ENCODE measurements at regions not wholly inside any gene's neighbourhood (a gene's known extent, or its start where the extent isn't known, plus 50 kb on each side); places are given as distances from the start of the nearest gene placed in this dataset.

GRCh38 chr1:191366686-191367085 is 791.6 kb upstream of the RGS18 start:
- peaks cover 22% of the 10 kb centered on the region for H3K4me1 Mint-ChIP-seq
- no peaks in the 10 kb centered on the region; the same call in 1 of the 2 replicates for H3K27me3 Mint-ChIP-seq (ENCODE audit: low read depth)
- no peak for DNase-seq (ENCODE audit: low spot score)
- TF ChIP-seq AR (CRISPR knock-in tag; IDR thresholded peaks at IDR 0.05) (no peak), HMGA2 (CRISPR knock-in tag; IDR thresholded peaks at IDR 0.05) (no peak), ZNF671 (CRISPR knock-in tag; IDR thresholded peaks at IDR 0.05) (no peak), ZBTB43 (CRISPR knock-in tag; IDR thresholded peaks at IDR 0.05) (no peak), ZNF396 (CRISPR knock-in tag; IDR thresholded peaks at IDR 0.05; ENCODE audit: borderline replicate concordance) (no peak), CDX4 (CRISPR knock-in tag; IDR thresholded peaks at IDR 0.05; ENCODE audit: borderline replicate concordance) (no peak), ZNF423 (CRISPR knock-in tag; IDR thresholded peaks at IDR 0.05) (no peak), ZMAT4 (CRISPR knock-in tag; IDR thresholded peaks at IDR 0.05) (no peak), ZNF263 (CRISPR knock-in tag; IDR thresholded peaks at IDR 0.05; ENCODE audit: low read depth) (no peak), ATF6 (CRISPR knock-in tag; IDR thresholded peaks at IDR 0.05) (no peak), MLX (CRISPR knock-in tag; IDR thresholded peaks at IDR 0.05) (no peak), RELA (CRISPR knock-in tag; IDR thresholded peaks at IDR 0.05; ENCODE audit: borderline replicate concordance) (no peak), OVOL2 (CRISPR knock-in tag; IDR thresholded peaks at IDR 0.05; ENCODE audit: borderline replicate concordance) (no peak), ZNF121 (CRISPR knock-in tag; IDR thresholded peaks at IDR 0.05) (no peak), GABPB1 (CRISPR knock-in tag; IDR thresholded peaks at IDR 0.05) (no peak), ZNF532 (CRISPR knock-in tag; IDR thresholded peaks at IDR 0.05; ENCODE audit: borderline replicate concordance) (no peak), ZNF317 (CRISPR knock-in tag; IDR thresholded peaks at IDR 0.05; ENCODE audit: borderline replicate concordance, low read depth) (no peak), IRF1 (CRISPR knock-in tag; IDR thresholded peaks at IDR 0.05) (no peak), NFYB (CRISPR knock-in tag; conservative IDR thresholded peaks at IDR 0.05; ENCODE audit: low read depth) (no peak), HMGXB4 (CRISPR knock-in tag; IDR thresholded peaks at IDR 0.05) (no peak)
- ChIA-PET POLR2A (no interaction called here), CTCF (no interaction called here)
- no peak for ATAC-seq
- no peak overlapping the region for H3K27ac Mint-ChIP-seq
- no peak overlapping the region for H3K4me3 Mint-ChIP-seq
- H3K9me3 Mint-ChIP-seq, result peaks cover 7% of the 10 kb centered on the region
- H3K36me3 Mint-ChIP-seq, result peaks cover 6% of the 10 kb centered on the region; the same call in 1 of the 2 replicates
